ENCODE measurements at regions not wholly inside any gene's neighbourhood (a gene's known extent, or its start where the extent isn't known, plus 50 kb on each side); places are given as distances from the start of the nearest gene placed in this dataset.

DNA sequence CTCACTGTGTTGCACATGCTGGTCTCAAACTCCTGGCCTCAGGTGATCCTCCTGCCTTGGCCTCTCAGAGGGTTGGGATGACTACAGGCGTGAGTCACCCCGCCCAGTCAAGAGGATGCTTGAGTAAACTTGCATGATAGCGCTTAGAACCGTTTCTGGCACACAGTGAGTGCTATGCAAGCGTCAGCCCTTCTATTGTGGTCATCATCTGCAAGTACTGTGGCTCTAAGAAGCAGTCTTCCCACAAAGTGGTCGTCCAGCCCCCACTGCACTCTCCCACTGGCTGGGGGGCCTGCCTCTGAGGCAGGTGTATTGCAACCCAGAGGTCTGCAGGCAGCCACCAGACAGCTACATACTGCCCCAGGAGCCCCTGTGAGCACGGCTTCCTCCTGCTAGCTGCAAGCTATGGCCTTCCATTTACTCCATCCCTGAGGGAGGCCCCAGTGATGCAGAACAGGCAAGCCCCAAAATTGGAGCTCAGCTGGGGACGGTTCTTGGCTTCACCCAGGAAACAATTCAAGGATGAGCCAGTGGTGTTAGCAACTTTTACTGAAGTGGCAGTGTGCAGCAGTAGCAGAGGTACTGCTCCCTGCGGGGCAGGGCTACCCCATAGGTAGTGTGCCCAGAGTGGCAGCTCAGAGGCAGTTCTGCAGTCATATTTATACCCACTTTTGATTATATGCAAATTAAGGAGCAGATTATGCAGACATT lies 95.4 kb downstream of the LSM3 start:
- DNase-seq: no peak

DNA sequence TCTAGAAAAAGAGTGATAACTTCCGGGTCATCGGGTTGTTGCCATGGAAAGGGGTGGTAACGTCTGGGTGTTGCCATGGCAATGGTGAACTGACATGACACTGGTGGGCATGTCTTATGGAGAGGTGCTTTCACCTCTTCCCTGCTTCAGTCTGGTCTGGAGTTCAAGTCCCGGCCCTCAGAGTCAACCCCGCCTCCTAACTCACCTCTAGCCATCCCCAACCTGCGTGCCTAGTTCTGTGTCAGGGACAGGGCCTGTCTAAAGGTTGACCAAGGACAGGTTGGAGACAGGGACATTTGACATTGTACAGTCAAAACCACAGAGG lies 96.0 kb downstream of the LSM3 start:
- DNase-seq: no peak

DNA sequence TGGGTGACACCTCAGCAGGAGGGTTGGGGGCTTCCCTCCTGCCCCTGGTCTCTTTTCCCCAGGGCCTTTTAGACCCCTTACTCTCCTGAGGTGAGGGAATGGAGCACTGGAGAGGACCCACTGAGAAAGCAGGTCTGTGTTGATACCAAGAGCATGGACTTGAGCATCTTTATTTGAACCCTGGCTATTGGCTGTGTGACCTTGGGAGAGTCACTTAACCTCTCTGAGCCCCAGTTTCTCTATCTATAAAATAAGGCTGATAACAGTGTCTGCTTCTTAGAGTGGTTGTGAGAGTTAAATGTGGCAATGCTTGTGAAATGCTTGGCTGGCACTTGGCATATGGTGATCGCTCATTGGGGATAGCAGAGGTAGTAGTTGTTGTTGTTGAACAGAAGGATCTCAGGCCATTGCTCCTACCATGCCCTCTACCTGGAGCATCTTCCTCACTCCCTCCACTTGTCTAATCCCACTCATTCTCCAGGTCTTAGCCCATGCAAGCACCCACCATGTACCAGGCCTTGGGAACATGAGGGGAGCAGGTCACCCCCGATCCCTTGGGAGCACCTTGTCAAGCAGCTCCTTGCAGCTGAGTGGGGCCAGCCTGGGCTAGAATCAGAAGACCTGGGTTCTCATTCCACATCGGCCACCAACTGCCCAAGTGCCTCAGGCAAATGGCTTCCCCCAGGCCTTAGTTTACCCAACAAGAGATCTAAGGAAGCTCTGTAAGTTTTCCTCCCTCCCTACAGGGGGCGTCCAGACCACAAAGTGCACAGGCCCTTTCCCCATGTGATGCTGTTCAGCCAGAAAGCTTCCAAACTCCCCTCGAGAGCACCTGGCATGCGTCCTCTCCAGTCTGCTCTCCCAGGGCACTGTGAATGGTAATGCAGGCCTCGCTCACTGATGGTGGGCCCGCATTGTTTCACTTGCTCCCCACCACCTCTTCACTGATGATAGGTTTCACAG lies 96.7 kb downstream of the LSM3 start:
- no peak for DNase-seq

GRCh38 chr3:14275962-14276909 lies 97.6 kb downstream of the LSM3 start:
- DNase-seq: no peak

DNA sequence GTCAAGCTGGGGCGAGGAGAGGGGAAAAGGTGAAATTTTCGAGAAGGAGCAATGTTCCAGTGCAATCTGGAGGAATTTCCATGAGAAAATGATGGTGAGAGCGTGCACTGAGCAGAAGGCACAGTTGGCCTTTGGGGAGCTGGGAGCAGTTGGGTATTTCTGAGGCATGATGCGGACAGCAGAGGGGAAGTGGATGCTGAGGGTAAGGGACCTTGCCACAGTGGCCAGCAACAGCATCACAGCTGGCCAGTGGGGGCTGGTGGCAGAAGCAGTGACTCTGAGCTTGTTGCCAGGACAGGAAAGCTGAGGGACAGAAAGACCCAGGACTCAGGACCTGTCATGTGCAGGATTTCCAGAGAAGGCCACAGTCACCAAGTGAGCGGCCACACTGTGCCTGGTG lies 98.9 kb downstream of the LSM3 start:
- DNase-seq: no peak

GRCh38 chr3:14278265-14278798 lies 99.7 kb downstream of the LSM3 start:
- no peak for DNase-seq

- no peak for DNase-seq
These were observed 100.4 kb downstream of the LSM3 start for GRCh38 chr3:14278799-14279625.

DNA sequence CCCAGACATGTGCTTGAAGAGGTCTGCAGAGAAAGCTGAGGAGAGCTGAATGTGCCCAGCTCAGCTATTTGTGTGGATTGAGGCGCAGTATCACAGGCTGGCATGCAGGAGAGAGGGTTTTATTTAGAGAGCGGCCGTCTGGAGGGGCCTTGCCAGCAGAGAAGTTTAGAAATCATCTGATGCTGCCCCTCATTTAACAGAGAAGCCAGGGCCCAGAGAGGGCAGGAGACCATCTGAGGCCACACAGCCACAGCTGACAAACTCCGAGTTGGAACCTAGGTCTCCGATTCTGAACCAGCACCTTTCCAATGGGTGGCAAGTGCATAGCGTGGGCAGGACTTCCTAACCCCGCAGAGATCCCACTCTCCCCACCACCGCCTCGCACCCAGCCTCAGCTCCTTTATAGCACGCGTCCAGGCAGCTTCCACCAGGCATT lies 101.0 kb downstream of the LSM3 start:
- no peak for DNase-seq

- DNase-seq: no peak
These were observed 101.7 kb downstream of the LSM3 start for GRCh38 chr3:14280326-14280725.

DNA sequence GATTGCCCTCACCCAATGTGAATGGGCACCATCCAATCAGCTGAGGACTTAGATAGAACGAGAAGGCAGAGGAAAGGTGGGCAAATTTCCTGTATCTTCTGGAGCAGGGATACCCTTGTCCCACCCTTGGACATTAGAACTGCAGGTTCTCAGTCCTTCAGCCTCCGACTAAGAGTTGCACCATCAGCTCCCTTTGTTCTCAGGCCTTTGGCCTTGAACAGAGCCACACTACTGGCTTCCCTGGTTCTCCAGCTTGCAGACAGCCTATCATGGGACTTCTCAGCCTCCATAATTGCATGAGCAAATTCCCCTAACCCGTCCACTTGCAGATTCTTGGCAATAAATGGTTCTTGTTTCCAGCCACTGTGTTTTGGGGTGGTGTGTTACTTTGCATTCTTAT lies 102.4 kb downstream of the LSM3 start:
- DNase-seq: no peak

DNA sequence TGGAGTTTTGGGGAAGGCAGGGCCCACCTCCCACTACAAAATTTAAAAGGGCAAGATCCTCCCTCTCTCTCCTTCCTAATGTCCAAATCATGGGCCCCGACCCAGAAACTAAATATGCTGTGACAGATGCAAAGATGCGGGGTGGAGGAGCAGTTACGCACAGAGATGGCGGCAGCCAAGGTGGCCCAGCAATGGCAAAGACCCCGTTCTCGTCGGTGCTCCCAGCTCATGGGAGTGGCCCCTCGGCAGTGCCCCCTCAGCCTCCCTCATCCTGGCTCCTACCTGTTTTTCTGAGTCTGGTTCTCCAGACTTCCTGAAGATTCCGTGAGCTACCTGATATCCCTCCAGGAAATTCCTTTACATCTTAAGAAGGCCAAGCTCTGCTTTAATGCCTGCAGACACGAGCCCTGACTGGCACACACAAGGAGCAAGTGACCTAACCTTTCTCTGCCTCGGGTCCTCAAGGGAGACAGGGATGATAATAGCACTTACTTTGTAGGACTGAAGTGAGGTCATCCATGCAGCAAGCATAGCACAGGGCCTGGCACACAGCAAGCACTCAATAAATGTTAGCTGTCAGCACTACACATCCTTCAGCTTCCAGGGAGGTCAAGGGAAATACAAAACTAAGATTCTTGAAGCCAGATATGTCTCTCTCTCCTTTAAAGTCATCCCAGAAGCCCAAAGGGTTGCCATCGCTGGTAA lies 103.5 kb downstream of the LSM3 start:
- DNase-seq: no peak

DNA sequence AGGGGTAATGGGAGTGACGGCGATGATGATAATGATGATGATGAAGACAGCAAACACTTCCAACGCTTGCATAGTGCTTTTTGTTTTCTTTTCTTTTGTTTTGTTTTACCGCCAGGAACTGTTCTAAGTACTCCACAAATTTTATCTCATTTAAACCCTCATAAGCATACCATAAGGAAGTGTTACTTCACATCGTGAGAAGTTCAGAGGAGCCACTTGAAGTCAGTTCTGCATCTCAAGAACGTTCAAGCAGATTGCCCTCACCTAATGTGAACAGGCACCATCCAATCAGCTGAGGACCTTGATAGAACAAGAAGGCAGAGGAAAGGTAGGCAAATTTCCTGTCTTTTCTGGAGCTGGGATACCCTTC lies 104.1 kb downstream of the LSM3 start:
- DNase-seq: no peak

DNA sequence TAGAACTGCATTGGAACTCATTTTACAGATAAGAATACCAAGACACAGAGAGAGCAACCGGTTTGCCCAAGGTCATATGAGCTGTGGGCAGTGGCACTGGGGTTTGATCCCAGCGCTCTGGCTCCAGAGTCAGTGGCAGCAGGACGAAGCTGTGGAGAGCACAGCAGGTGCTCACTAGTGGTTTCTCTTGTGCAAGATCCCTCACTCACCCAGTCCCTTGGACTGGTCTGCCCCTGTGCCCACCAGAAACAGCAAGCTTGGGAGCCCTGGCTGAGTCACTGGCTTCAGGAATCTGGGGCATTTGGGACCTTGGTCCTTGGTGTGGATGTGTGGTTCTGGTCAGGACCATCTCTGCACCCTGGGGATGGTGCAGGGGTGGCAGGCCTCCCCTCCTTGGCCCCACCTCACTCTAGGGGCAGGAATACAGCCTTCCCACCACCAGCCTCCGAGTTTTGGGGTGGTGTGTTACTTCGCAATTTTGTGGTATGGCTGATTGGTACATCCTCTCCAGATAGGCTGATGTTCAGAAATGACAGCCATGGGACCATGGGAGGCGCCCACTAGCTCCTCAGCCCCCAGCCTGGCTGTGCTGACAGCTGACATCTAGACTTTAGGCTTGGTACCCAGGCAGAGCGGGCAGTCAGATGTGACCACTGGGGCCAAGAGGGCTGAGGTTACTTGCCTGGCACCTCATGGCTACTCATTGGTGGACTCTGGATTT lies 104.6 kb downstream of the LSM3 start:
- DNase-seq: no peak

GRCh38 chr3:14283813-14284438 lies 105.3 kb downstream of the LSM3 start:
- DNase-seq: no peak

GRCh38 chr3:14284694-14285547 lies 106.3 kb downstream of the LSM3 start:
- DNase-seq: no peak

DNA sequence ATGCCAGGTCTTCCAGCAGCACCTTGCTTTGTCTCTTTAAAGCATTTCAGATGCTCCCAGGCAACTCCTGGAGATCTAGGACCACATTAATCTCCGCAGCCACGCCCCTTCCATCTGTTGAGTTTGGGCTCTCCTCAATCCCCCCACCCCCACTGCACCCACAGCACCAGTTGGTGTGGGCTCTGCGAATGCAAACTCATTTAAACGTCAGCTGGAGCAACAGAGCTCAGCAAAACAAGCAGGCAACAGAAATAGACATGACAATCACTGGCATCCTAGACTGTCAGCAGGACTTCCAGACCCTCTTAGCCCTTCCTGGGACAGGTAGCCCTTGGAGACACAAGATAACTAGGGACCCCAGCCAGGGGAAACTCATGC lies 106.9 kb downstream of the LSM3 start:
- DNase-seq: no peak

GRCh38 chr3:14286887-14287500 lies 108.4 kb downstream of the LSM3 start:
- no peak for DNase-seq

- DNase-seq: no peak
These were observed 109.7 kb downstream of the LSM3 start for GRCh38 chr3:14288177-14288788.
